ENCODE measurements at regions not wholly inside any gene's neighbourhood (a gene's known extent, or its start where the extent isn't known, plus 50 kb on each side); places are given as distances from the start of the nearest gene placed in this dataset.

DNA sequence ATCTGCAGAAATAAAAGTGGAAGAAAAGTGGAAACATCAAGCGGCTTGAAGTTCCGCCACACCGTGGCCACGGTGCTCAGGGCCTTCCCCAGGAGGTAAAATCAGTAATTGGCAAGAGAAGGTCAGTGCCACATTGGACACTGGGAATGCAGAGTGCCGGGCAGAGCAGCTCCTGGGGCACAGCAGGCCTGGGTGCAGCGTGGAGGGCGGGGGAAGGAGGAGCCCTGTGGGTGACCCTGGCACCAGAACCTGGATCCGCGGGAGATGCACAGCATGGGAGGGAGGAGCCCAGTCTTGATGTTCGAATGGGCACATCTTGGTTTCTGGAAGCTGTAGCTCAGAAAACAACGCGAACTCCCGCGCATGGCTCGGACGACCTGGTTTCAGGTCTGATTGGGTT lies 630.2 kb downstream of the GALR1 start:
- DNase-seq (ENCODE audit: low read depth), result no peak
- TF ChIP-seq, protein P1, sequence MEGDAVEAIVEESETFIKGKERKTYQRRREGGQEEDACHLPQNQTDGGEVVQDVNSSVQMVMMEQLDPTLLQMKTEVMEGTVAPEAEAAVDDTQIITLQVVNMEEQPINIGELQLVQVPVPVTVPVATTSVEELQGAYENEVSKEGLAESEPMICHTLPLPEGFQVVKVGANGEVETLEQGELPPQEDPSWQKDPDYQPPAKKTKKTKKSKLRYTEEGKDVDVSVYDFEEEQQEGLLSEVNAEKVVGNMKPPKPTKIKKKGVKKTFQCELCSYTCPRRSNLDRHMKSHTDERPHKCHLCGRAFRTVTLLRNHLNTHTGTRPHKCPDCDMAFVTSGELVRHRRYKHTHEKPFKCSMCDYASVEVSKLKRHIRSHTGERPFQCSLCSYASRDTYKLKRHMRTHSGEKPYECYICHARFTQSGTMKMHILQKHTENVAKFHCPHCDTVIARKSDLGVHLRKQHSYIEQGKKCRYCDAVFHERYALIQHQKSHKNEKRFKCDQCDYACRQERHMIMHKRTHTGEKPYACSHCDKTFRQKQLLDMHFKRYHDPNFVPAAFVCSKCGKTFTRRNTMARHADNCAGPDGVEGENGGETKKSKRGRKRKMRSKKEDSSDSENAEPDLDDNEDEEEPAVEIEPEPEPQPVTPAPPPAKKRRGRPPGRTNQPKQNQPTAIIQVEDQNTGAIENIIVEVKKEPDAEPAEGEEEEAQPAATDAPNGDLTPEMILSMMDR (conservative IDR thresholded peaks at IDR 0.05; ENCODE audit: low read depth, low read length), result no peak
- no peak overlapping the region for H3K4me3 ChIP-seq (ENCODE audit: low read depth, low read length)

DNA sequence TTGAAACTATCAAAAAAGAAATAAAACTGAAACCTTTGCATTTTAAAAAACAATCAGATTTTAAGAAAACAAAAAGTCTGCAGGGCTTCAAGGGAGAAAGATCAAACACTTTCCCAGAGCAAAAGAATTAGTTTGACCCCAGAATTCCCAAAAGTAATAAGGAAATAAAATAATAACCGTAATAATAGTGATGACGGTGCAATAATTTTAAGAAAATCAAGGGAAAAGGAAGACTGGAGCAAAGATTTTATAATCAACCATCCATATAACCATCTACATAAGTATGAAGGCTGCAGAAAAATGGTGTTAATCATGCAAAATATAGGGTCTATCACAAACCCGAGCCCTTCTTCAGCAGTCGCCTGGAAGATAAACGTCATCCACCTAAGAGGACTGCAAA lies 634.8 kb downstream of the GALR1 start:
- TF ChIP-seq, protein P1 (conservative IDR thresholded peaks at IDR 0.05; ENCODE audit: low read depth, low read length), result no peak
- DNase-seq (ENCODE audit: low read depth), result no peak
- no peak overlapping the region for H3K4me3 ChIP-seq (ENCODE audit: low read depth, low read length)

DNA sequence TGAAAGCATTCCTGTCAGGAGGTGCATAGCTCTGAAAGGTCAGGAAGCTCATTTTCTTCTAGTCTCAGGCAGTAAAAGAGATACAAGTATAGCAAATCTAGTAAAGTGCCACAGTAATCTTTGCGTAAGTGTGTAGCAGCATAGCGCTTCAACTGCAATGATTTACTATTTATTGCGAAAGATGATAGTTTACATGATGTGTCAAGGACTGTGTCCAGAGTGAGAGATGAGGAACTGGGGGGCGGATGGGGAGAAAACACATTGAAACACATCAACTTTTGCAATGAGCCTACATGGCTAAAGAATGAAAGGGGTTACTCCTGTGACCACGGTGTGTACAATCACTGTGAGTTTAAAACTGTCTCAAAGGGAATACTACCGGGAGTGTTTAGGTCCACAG lies 644.4 kb downstream of the GALR1 start:
- H3K4me3 ChIP-seq (ENCODE audit: low read depth, low read length), result no peak overlapping the region
- DNase-seq (ENCODE audit: low read depth), result no peak
- TF ChIP-seq, protein P1 (conservative IDR thresholded peaks at IDR 0.05; ENCODE audit: low read depth, low read length), result no peak

DNA sequence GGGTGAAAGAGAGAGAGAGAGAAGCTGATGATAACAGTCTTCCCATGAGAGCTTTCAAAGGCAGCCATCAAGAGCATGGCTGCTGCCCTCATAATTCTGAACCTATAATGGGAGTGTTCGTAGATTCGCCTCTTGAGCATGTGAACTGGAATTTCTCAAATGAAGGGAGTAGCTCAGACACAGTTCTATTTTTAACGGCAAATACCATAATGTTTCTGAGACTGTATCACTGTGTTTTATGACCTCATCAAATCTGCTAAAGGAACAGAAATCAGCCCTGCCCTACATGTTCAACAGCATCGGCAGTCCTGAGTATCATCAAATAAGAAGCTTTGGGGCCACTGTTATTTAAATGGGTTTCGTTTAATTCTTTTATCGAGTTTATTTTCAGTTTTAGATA lies 645.6 kb downstream of the GALR1 start:
- TF ChIP-seq, protein P1 (conservative IDR thresholded peaks at IDR 0.05; ENCODE audit: low read depth, low read length), result no peak
- DNase-seq (ENCODE audit: low read depth), result no peak
- H3K4me3 ChIP-seq (ENCODE audit: low read depth, low read length), result no peak overlapping the region

DNA sequence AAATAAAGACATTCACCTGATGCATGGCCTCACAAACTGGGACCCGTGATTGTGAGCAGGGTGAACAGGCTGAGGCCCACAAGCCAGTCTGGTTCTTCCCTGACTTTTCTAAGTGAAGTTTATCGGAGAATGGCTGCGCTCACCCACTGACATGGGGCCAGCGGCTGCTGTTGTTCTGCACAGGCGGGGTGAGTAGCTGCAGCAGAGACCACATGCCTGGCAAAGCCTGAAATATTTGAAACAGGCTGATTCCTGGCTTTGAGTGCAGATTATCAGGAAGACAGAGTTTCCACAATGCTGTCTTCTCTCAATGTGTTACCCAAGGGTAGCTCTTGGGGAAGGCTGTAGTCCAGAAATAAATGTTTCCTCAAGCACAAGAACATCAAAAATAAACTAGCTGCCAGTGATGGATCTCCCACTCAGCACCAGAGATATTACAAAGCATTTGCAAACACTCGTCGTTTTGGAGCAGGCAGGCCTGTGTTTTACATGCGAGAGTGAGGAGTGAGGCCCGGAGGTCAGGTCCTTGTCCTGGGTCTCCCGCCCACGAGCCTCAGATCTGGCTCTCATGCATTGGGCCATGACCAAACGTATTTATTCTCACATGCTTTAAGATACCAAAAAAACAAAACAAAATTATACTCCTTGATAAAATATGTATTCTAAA lies 647.1 kb downstream of the GALR1 start:
- no peak overlapping the region for H3K4me3 ChIP-seq (ENCODE audit: low read depth, low read length)
- DNase-seq (ENCODE audit: low read depth), result no peak
- TF ChIP-seq, protein P1 (conservative IDR thresholded peaks at IDR 0.05; ENCODE audit: low read depth, low read length), result no peak

DNA sequence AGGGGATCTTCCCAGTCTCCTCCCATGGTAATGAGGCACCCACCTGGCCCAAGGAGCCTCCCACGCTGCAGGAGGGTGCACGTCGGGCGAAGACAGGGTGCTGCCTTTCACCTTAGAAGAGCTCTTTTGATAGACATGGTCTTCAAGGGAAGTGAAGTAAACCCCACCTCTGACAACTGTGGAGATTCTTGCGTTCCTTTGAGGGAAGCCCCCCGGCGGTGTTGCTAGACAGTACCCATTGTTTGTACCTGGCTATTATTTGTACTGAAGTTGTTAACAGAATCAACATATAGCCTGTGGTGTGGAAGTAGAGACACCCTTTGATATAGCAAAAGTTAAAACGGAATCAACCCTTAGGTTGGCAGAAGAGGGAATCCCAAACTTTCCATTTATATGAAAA lies 648.0 kb downstream of the GALR1 start:
- H3K4me3 ChIP-seq (ENCODE audit: low read depth, low read length), result no peak overlapping the region
- no peak for DNase-seq (ENCODE audit: low read depth)
- TF ChIP-seq, protein P1 (conservative IDR thresholded peaks at IDR 0.05; ENCODE audit: low read depth, low read length), result no peak
